Fibroblast of villous mesenchyme (primary cell): ENCODE measurements at regions not wholly inside any gene's neighbourhood (a gene's known extent, or its start where the extent isn't known, plus 50 kb on each side); places are given as distances from the start of the nearest gene placed in this dataset.

Experiments used
- DNase-seq: peaks from one replicate; pipeline ENCODE4 v3.0.0-alpha.2; 2010; ENCODE audit warnings: low read depth
- H3K4me3 ChIP-seq: 2 replicates; pipeline ENCODE4 v1.5.1; 2011; ENCODE audit warnings: low read depth, mild to moderate bottlenecking, low read length
- CTCF ChIP-seq: IDR thresholded peaks from 2 replicates; pipeline ENCODE4 v1.5.1; 2012; ENCODE audit warnings: low read depth, mild to moderate bottlenecking, low read length; ENCODE audit not compliant: insufficient read depth

GRCh38 chr12:67568055-67568454 lies 80.5 kb upstream of the DYRK2 start:
- H3K4me3 ChIP-seq, result no peak overlapping the region
- no peak for TF ChIP-seq CTCF
- DNase-seq, result no peak

- no peak for TF ChIP-seq CTCF
- DNase-seq, result no peak
- H3K4me3 ChIP-seq, result no peak overlapping the region
Measured at GRCh38 chr12:67572492-67572891, 76.1 kb upstream of the DYRK2 start.

DNA sequence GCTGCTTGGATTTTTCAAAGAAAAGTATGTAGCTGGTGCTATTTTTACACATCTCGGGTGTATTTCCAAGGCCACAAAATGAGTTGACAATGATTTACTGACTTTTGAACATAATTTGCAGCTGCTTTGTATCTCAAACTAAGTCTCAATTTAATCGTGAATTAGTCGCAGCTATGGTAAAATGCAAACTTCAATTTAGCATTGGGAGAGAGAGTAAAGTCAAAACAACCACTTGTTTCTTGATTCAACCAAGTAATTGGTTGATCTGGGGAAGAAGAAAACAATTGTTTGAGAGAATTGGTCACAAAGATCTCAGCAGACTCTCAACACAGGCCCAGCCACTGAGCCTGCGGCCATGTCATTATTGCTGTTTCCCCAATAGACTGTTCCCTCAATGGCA lies 75.0 kb upstream of the DYRK2 start:
- no peak overlapping the region for H3K4me3 ChIP-seq
- no peak for DNase-seq
- no peak for TF ChIP-seq CTCF

DNA sequence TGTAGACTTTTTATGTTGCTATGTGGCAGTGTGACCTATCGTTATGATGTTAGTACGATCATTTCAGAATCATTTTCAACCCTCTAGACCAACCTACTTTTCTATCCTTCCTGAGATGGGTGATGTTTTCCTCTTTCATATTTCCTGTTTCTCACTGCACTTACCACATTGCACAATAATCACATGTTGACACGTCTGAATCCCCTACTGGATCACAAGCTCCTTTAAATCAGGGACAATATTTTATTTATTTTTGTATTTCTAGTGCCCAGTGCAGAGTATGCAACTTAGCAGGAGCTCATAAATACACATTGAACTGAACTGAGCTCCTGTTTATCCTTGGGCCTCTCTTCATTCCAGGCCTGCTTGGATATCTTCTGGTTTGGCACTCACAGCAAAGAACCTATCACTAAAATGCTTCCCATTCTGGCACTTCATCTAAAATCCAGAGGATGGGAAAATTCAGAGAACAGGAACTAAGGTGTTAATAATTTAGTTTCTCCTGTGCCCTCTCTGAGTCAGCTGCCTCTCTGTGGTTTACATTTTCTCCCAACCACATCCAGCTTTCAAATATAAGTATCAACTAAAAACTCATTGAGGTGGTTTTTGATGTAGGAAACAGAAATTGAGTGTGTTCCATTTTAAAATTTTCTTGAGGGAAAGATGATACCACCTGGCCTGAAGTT lies 69.4 kb upstream of the DYRK2 start:
- peak; percentile 7 for DNase-seq

DNA sequence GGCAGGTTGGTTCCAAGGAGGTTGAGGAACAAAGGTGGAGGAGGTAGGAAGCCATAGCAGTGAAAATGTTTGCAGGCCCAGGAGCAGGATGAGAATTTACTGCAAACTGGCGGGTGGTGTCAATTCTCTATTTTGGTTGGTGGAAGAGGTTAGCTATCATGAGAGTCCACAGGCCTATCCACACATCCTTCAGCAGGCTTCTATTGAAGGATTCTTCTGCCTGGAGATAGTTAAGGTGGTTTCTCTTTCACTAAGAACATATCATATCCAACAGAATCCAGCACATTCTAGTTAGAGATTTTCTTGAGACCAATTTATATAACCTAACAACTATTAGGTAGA lies 68.9 kb upstream of the DYRK2 start:
- DNase-seq, result no peak
- TF ChIP-seq CTCF, result no peak
- no peak overlapping the region for H3K4me3 ChIP-seq

More for the DNA sequence above, 69.4 kb upstream of the DYRK2 start:
- no peak for TF ChIP-seq CTCF
- no peak overlapping the region for H3K4me3 ChIP-seq

DNA sequence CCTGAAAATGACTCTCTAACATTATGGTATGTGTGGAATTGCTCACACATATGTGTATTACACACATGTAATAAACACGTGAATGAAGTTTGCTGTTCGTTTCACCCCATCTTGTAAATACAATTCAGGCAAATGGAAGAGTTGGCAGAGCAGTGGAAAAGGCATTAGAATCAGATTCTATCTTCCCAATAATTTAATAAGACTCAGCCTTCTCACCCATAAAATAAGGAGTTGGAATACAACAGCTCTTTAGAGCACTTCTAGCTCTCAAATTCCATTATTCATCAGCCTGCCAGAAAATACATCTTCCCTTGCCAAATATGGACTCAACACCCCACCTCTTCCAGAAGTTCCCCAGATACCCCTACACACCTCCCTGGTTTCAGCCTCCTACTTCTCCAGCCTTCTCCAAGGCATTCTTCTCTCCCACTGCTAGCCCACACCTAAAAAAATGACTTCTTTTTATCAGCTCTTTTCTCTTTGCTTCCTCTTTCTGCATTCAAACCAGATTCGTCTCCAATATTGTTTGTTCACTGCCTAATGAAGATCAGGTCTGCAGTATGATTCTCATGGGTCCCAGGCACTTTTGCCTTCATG lies 66.2 kb upstream of the DYRK2 start:
- no peak for TF ChIP-seq CTCF
- no peak for DNase-seq
- no peak overlapping the region for H3K4me3 ChIP-seq

GRCh38 chr12:67582844-67583243 lies 65.7 kb upstream of the DYRK2 start:
- DNase-seq, result no peak
- no peak for TF ChIP-seq CTCF
- no peak overlapping the region for H3K4me3 ChIP-seq
